ENCODE measurements at regions not wholly inside any gene's neighbourhood (a gene's known extent, or its start where the extent isn't known, plus 50 kb on each side); places are given as distances from the start of the nearest gene placed in this dataset.
"Not testable (repeated sequence)": the region's sequence is repeated elsewhere in the genome, so short reads cannot be mapped to it uniquely, and the experiment has no call there.

- no peak for TF ChIP-seq PRDM10 (tag by site-specific recombination; IDR thresholded peaks at IDR 0.05)
- no peak for TF ChIP-seq ZNF354C (tag by site-specific recombination; IDR thresholded peaks at IDR 0.05; ENCODE audit: borderline replicate concordance, low read depth)
- no peak for TF ChIP-seq ZNF157 (tag by site-specific recombination; IDR thresholded peaks at IDR 0.05)
- no peak for TF ChIP-seq ZFP37 (tag by site-specific recombination; IDR thresholded peaks at IDR 0.05)
These were observed 70.7 kb upstream of the NCOA3 start (continued) for GRCh38 chr20:47430862-47431588.

GRCh38 chr20:47432834-47433210 lies 68.9 kb upstream of the NCOA3 start:
- no peaks in the 10 kb centered on the region for H3K4me1 ChIP-seq (ENCODE audit: control insufficient read depth, insufficient read depth, low read length)
- no peak overlapping the region for H3K4me3 ChIP-seq (ENCODE audit: low read depth, low read length)
- H3K9me3 ChIP-seq (ENCODE audit: control insufficient read depth, insufficient read depth, low read depth, low read length), result no peaks in the 10 kb centered on the region
- H3K27ac ChIP-seq (ENCODE audit: extremely low read depth, low read depth, low read length), result no peak overlapping the region
- POLR2A ChIA-PET, result interaction anchor here (1.0 kb wide), 1 partner anchor 69 kb away, joined by 5 read pairs; the partner anchor contains the start of gene NCOA3
- no peaks in the 10 kb centered on the region for H3K36me3 ChIP-seq (ENCODE audit: control insufficient read depth in 2 of 2, insufficient read depth in 1 of 2, low read length in 2 of 2)
- TF ChIP-seq PRDM1 (tag by site-specific recombination; IDR thresholded peaks at IDR 0.05) (0 out of 2 replicates have a peak, but pooled peaks have one; percentile 26), ZNF843 (tag by site-specific recombination; IDR thresholded peaks at IDR 0.05) (no peak), ZNF366 (tag by site-specific recombination; conservative IDR thresholded peaks at IDR 0.05) (peak; percentile 45; the same call in 1 of the 2 replicates), PRDM10 (tag by site-specific recombination; IDR thresholded peaks at IDR 0.05) (no peak)
- CTCF ChIA-PET, result interaction anchor here (1.6 kb wide), 1 partner anchor 49 kb away, joined by 5 read pairs; no protein-coding TSS in a partner anchor

- H3K9me3 ChIP-seq (ENCODE audit: control insufficient read depth, insufficient read depth, low read depth, low read length); POLR2A ChIA-PET; H3K4me1 ChIP-seq (ENCODE audit: control insufficient read depth, insufficient read depth, low read length); H3K36me3 ChIP-seq (ENCODE audit: control insufficient read depth in 2 of 2, insufficient read depth in 1 of 2, low read length in 2 of 2); H3K27ac ChIP-seq (ENCODE audit: extremely low read depth, low read depth, low read length); H3K4me3 ChIP-seq (ENCODE audit: low read depth, low read length): not testable (repeated sequence)
- CTCF ChIA-PET, result interaction anchor here (0.6 kb wide), 1 partner anchor 32 kb away, joined by 4 read pairs; no protein-coding TSS in a partner anchor
These were observed 67.4 kb upstream of the NCOA3 start for GRCh38 chr20:47434128-47434779.

- ChIA-PET POLR2A (no interaction called here), CTCF (interaction anchor here (0.6 to 1.5 kb wide), 3 partner anchors 166 to 190 kb away, joined by 3 to 4 read pairs (median 3); no protein-coding TSS in a partner anchor)
- TF ChIP-seq PRDM2 (tag by site-specific recombination; IDR thresholded peaks at IDR 0.05; ENCODE audit: borderline replicate concordance), result no peak
- no peak for TF ChIP-seq KLF1 (tag by site-specific recombination; IDR thresholded peaks at IDR 0.05)
- no peak for TF ChIP-seq KLF7 (tag by site-specific recombination; IDR thresholded peaks at IDR 0.05; ENCODE audit: borderline replicate concordance)
- TF ChIP-seq ZEB2 (tag by site-specific recombination; IDR thresholded peaks at IDR 0.05), result no peak
These were observed 63.0 kb upstream of the NCOA3 start for GRCh38 chr20:47438464-47439381.

More at GRCh38 chr20:47438464-47439381, 63.0 kb upstream of the NCOA3 start:
- Histone ChIP-seq H3K9me3 (ENCODE audit: control insufficient read depth, insufficient read depth, low read depth, low read length) (no peaks in the 10 kb centered on the region), H3K27ac (ENCODE audit: extremely low read depth, low read depth, low read length) (no peak overlapping the region), H3K36me3 (ENCODE audit: control insufficient read depth in 2 of 2, insufficient read depth in 1 of 2, low read length in 2 of 2) (no peaks in the 10 kb centered on the region), H3K4me3 (ENCODE audit: low read depth, low read length) (no peak overlapping the region), H3K4me1 (ENCODE audit: control insufficient read depth, insufficient read depth, low read length) (no peaks in the 10 kb centered on the region)

Data from HEK293 (cell line).